ENCODE measurements at regions not wholly inside any gene's neighbourhood (a gene's known extent, or its start where the extent isn't known, plus 50 kb on each side); places are given as distances from the start of the nearest gene placed in this dataset.

GRCh38 chr11:91209306-91209705 is 986.5 kb upstream of the CHORDC1 start:
- DNase-seq, result no peak

GRCh38 chr11:91199866-91200265 is 977.0 kb upstream of the CHORDC1 start:
- no peak for DNase-seq

- no peak for DNase-seq
Measured at GRCh38 chr11:91194546-91194945, 971.7 kb upstream of the CHORDC1 start.

GRCh38 chr11:91188484-91188883 is 965.6 kb upstream of the CHORDC1 start:
- no peak for DNase-seq

- DNase-seq, result no peak
Measured at GRCh38 chr11:91187314-91187713, 964.5 kb upstream of the CHORDC1 start.

GRCh38 chr11:91178366-91178765 is 955.5 kb upstream of the CHORDC1 start:
- no peak for DNase-seq

GRCh38 chr11:91174734-91175133 is 951.9 kb upstream of the CHORDC1 start:
- no peak for DNase-seq

GRCh38 chr11:91174193-91174592 is 951.3 kb upstream of the CHORDC1 start:
- DNase-seq, result no peak

GRCh38 chr11:91173701-91174100 is 950.9 kb upstream of the CHORDC1 start:
- DNase-seq, result peak; percentile 37

- no peak for DNase-seq
Measured at GRCh38 chr11:91170711-91171110, 947.9 kb upstream of the CHORDC1 start.

GRCh38 chr11:91164452-91164822 is 941.6 kb upstream of the CHORDC1 start:
- DNase-seq, result no peak

- DNase-seq, result peak; percentile 61
Measured at GRCh38 chr11:91163619-91164451, 941.0 kb upstream of the CHORDC1 start.

- no peak for DNase-seq
Measured at GRCh38 chr11:91160661-91161060, 937.8 kb upstream of the CHORDC1 start.

- peak; percentile 41 for DNase-seq
Measured at GRCh38 chr11:91158891-91159537, 936.2 kb upstream of the CHORDC1 start.

- no peak for DNase-seq
Measured at GRCh38 chr11:91158297-91158696, 935.4 kb upstream of the CHORDC1 start.

- DNase-seq, result no peak
Measured at GRCh38 chr11:91156041-91156440, 933.2 kb upstream of the CHORDC1 start.

GRCh38 chr11:91147885-91148284 is 925.0 kb upstream of the CHORDC1 start:
- no peak for DNase-seq

GRCh38 chr11:91141655-91142054 is 918.8 kb upstream of the CHORDC1 start:
- no peak for DNase-seq

GRCh38 chr11:91136631-91137030 is 913.8 kb upstream of the CHORDC1 start:
- peak; percentile 3 for DNase-seq

- DNase-seq, result no peak
Measured at GRCh38 chr11:91133361-91133760, 910.5 kb upstream of the CHORDC1 start.

- no peak for DNase-seq
Measured at GRCh38 chr11:91129596-91129995, 906.7 kb upstream of the CHORDC1 start.

- DNase-seq, result no peak
Measured at GRCh38 chr11:91124363-91124762, 901.5 kb upstream of the CHORDC1 start.

GRCh38 chr11:91115116-91115515 is 892.3 kb upstream of the CHORDC1 start:
- DNase-seq, result no peak

- DNase-seq, result peak; percentile 75
Measured at GRCh38 chr11:91104237-91104636, 881.4 kb upstream of the CHORDC1 start.

GRCh38 chr11:91100427-91100826 is 877.6 kb upstream of the CHORDC1 start:
- DNase-seq, result peak; percentile 37

Measured in EL (cell line).